Fibroblast of pulmonary artery (primary cell): ENCODE measurements at regions not wholly inside any gene's neighbourhood (a gene's known extent, or its start where the extent isn't known, plus 50 kb on each side); places are given as distances from the start of the nearest gene placed in this dataset.

Experiments used
- DNase-seq: peaks from one replicate; pipeline ENCODE4 v3.0.0-alpha.2; 2010; ENCODE audit warnings: low read depth
- H3K4me3 ChIP-seq: replicated peaks from 2 replicates; pipeline ENCODE4 v1.5.1; 2011; ENCODE audit warnings: low read depth, mild to moderate bottlenecking, control low read depth, low read length, moderate library complexity
- TF ChIP-seq, protein P1 (sequence below): IDR thresholded peaks from 2 replicates; pipeline ENCODE4 v1.5.1; 2011; ENCODE audit warnings: mild to moderate bottlenecking, control low read depth, low read length, inconsistent platforms; ENCODE audit errors: missing control alignments

GRCh38 chr4:15364183-15364582 lies 63.6 kb upstream of the C1QTNF7 start:
- no peak overlapping the region for H3K4me3 ChIP-seq
- TF ChIP-seq, protein P1, sequence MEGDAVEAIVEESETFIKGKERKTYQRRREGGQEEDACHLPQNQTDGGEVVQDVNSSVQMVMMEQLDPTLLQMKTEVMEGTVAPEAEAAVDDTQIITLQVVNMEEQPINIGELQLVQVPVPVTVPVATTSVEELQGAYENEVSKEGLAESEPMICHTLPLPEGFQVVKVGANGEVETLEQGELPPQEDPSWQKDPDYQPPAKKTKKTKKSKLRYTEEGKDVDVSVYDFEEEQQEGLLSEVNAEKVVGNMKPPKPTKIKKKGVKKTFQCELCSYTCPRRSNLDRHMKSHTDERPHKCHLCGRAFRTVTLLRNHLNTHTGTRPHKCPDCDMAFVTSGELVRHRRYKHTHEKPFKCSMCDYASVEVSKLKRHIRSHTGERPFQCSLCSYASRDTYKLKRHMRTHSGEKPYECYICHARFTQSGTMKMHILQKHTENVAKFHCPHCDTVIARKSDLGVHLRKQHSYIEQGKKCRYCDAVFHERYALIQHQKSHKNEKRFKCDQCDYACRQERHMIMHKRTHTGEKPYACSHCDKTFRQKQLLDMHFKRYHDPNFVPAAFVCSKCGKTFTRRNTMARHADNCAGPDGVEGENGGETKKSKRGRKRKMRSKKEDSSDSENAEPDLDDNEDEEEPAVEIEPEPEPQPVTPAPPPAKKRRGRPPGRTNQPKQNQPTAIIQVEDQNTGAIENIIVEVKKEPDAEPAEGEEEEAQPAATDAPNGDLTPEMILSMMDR: no peak
- no peak for DNase-seq

DNA sequence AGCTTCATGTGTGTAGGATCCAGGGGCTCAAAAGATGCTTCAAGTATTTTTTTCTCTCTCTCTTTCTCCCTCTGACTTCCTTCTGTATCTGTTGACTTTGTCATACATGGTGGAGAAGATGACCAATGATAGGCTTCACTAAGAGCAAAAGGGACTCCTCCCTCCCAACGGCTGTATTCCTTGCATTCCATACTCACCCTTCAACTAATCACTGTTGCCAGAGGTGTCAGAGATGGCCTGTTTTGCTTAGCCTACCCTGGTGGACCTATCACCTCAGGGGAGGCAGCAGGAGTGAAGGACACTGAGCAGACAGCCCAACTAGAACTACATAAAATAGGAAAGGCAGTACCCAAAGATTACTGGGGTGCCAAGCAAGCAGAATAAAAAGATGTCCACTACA lies 62.2 kb upstream of the C1QTNF7 start:
- no peak overlapping the region for H3K4me3 ChIP-seq
- TF ChIP-seq, protein P1: no peak
- DNase-seq: no peak

- no peak for DNase-seq
- no peak overlapping the region for H3K4me3 ChIP-seq
- TF ChIP-seq, protein P1: no peak
Observed at GRCh38 chr4:15366721-15367120, 61.1 kb upstream of the C1QTNF7 start.

DNA sequence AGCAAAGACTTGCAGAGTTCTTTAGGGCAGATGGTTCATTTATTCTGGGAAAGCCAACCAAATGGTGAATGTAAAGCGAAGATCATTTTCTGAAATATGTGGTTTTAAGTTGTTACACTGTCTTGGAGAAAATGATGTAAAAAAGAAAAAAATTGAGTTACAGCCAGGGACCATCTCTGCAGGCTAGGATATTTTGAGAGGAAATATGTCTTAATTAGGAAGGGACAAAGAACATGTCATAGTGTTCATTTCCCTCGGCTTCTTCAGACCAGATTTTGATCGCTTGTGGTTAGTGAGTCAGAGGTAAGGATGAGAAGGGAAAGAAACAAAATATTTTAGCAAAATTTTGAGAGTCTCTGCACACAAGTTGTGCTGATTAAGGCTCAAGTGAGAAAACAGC lies 59.0 kb upstream of the C1QTNF7 start:
- peak; percentile 18 for DNase-seq
- H3K4me3 ChIP-seq: no peak overlapping the region

DNA sequence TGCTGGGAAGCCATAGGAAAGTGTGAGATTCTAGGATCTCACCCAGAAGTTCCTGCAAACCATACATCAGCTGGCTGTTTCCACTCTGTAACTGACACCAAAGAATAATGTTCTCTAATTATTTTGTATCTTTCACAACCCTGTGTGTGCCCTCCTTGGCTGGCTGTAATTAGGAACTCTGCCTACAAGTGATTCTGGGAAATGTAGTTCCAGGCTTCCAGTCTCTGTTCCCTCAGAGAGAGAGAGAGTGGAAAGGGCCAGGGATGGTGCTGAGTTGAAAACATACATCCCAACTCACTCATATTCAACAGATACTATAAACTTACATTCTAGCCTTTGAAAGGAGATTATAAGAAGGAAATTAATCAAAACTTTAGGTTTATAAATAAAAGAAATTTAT lies 57.5 kb upstream of the C1QTNF7 start:
- H3K4me3 ChIP-seq: no peak overlapping the region
- no peak for DNase-seq
- TF ChIP-seq, protein P1: no peak

More for the DNA sequence above, 59.0 kb upstream of the C1QTNF7 start:
- TF ChIP-seq, protein P1: no peak

GRCh38 chr4:15373363-15373762 lies 54.5 kb upstream of the C1QTNF7 start:
- DNase-seq: no peak
- no peak overlapping the region for H3K4me3 ChIP-seq
- TF ChIP-seq, protein P1: no peak

DNA sequence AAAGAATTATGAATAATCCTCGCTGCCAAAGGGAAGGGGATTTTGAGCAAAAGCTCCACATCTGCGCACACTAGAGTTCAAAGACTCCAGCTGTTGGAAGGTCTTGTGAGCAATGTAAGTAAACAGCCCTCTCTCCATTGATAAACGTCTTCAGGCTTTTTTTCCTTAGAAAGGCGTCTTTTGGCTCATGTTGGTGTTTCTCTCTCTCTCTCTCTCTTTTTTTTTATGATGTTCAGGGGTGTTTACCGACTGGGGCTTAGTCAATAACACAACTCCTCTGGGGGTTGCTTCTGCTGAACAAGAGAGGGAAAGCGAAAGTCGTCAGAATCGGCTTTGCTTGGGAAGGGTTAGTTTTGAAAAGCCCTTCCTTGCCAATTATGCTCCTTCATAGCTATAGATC lies 53.2 kb upstream of the C1QTNF7 start:
- peak overlapping the region; percentile 48 for H3K4me3 ChIP-seq
- TF ChIP-seq, protein P1: no peak
- peak; percentile 49 for DNase-seq
